ENCODE measurements at regions not wholly inside any gene's neighbourhood (a gene's known extent, or its start where the extent isn't known, plus 50 kb on each side); places are given as distances from the start of the nearest gene placed in this dataset.
"Not testable (repeated sequence)": the region's sequence is repeated elsewhere in the genome, so short reads cannot be mapped to it uniquely, and the experiment has no call there.

DNA sequence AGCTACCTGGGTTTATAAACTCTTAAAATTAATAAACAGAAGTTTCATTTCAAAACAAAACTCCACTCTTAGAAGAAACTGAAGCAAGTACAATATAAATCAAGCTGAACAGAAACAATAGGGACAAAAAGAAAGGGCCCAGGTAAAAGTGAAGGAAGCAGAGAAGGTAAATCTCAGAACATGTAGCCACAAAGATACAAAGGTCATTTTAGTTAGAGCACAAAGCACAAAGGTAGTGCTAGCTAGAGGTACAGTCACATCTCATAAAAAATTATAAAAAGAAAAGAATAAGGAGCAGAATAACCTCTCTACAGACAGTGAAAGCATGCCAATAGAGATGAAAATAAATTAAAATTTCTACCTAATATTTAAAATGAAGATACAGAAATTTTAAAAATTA, 90.4 kb upstream of the C5orf63 start:
- Mint-ChIP-seq H3K36me3 (ENCODE audit: low read depth, unreplicated experiment) (no peaks in the 10 kb centered on the region), H3K4me1 (ENCODE audit: unreplicated experiment) (no peaks in the 10 kb centered on the region), H3K27ac (ENCODE audit: unreplicated experiment) (no peak overlapping the region), H3K27me3 (ENCODE audit: unreplicated experiment) (no peaks in the 10 kb centered on the region), H3K4me3 (ENCODE audit: unreplicated experiment) (no peak overlapping the region), H3K9me3 (ENCODE audit: unreplicated experiment) (no peaks in the 10 kb centered on the region)
- TF ChIP-seq, protein P1, sequence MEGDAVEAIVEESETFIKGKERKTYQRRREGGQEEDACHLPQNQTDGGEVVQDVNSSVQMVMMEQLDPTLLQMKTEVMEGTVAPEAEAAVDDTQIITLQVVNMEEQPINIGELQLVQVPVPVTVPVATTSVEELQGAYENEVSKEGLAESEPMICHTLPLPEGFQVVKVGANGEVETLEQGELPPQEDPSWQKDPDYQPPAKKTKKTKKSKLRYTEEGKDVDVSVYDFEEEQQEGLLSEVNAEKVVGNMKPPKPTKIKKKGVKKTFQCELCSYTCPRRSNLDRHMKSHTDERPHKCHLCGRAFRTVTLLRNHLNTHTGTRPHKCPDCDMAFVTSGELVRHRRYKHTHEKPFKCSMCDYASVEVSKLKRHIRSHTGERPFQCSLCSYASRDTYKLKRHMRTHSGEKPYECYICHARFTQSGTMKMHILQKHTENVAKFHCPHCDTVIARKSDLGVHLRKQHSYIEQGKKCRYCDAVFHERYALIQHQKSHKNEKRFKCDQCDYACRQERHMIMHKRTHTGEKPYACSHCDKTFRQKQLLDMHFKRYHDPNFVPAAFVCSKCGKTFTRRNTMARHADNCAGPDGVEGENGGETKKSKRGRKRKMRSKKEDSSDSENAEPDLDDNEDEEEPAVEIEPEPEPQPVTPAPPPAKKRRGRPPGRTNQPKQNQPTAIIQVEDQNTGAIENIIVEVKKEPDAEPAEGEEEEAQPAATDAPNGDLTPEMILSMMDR (IDR thresholded peaks at IDR 0.05; ENCODE audit: unreplicated experiment) = no peak
- DNase-seq (ENCODE audit: low spot score) = no peak

DNA sequence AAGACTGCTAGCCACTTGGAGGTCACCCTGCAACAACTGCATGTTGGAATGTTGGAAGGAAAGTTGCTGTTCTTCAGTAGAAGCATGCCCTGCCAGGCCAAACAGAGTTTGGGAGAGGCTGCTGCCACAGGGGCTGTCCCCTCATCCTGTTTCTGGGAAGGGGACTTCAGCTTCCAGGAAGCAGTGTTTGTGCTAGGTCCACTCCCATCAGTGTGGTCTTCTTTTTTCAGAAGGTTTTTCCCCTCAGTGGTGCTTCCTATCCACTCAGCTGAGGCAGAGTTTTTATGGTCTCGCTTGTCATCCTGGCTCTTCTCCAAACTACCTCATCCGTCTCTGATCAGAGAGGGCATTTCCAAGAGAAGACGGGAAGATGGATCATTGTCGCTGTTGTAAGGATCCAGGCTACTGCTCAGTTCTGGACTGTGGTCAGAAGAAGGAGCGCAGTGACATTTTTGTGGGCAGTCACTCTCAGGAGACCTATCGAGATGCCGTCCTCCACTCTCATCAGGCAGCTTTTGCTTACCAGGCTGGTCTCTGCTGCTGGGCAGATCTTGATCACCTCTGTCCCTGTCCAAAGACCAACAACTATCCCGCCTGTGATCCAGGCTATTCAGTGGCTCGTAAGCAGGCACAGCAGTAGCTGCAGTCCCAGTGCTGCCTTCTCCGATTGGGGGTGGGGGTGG, 97.8 kb upstream of the C5orf63 start:
- peaks cover 4% of the 10 kb centered on the region for H3K36me3 Mint-ChIP-seq (ENCODE audit: low read depth, unreplicated experiment)
- H3K9me3 Mint-ChIP-seq (ENCODE audit: unreplicated experiment) = peaks cover 5% of the 10 kb centered on the region
- H3K27me3 Mint-ChIP-seq (ENCODE audit: unreplicated experiment) = peaks cover 4% of the 10 kb centered on the region
- no peaks in the 10 kb centered on the region for H3K4me1 Mint-ChIP-seq (ENCODE audit: unreplicated experiment)
- H3K27ac Mint-ChIP-seq (ENCODE audit: unreplicated experiment) = no peak overlapping the region
- no peak for DNase-seq (ENCODE audit: low spot score)
- TF ChIP-seq, protein P1 (IDR thresholded peaks at IDR 0.05; ENCODE audit: unreplicated experiment) = no peak
- no peak overlapping the region for H3K4me3 Mint-ChIP-seq (ENCODE audit: unreplicated experiment)

DNA sequence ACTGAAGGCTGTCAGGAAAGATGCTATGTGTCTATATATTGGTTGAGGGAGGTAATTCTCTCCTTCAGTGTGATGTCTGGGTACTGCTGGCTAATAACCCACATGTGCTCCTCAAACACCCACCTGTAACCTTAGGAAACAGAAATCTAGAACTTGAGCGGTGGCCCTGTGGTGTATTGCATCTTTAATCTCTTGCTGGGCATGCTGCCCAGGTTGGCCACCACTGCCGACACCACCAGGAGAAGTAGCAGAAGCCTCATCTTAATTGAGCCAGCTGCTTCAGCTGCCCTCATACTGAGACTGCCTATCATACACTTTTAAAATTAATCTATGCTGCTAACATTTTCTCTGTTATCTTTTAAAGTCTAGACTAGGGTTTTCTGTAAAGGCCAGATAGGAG, 103.5 kb upstream of the C5orf63 start:
- peaks cover 5% of the 10 kb centered on the region for H3K9me3 Mint-ChIP-seq (ENCODE audit: unreplicated experiment)
- peaks cover 4% of the 10 kb centered on the region for H3K27me3 Mint-ChIP-seq (ENCODE audit: unreplicated experiment)
- no peak for DNase-seq (ENCODE audit: low spot score)
- H3K27ac Mint-ChIP-seq (ENCODE audit: unreplicated experiment) = no peak overlapping the region
- no peak overlapping the region for H3K4me3 Mint-ChIP-seq (ENCODE audit: unreplicated experiment)
- H3K4me1 Mint-ChIP-seq (ENCODE audit: unreplicated experiment) = no peaks in the 10 kb centered on the region
- H3K36me3 Mint-ChIP-seq (ENCODE audit: low read depth, unreplicated experiment) = peaks cover 4% of the 10 kb centered on the region
- TF ChIP-seq, protein P1 (IDR thresholded peaks at IDR 0.05; ENCODE audit: unreplicated experiment) = no peak

DNA sequence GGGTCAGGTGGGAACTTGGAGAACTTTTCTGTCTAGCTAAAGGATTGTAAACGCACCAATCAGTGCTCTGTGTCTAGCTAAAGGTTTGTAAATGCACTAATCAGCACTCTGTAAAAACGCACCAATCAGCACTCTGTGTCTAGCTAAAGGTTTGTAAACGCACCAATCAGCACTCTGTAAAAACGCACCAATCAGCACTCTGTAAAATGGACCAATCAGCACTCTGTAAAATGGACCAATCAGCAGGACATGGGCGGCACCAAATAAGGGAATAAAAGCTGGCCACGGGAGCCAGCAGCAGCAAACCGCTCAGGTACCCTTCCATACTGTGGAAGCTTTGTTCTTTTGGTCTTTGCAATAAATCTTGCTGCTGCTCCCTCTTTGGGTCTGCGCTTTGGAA, 108.0 kb upstream of the MEGF10 start:
- H3K36me3 Mint-ChIP-seq (ENCODE audit: low read depth, unreplicated experiment); H3K4me3 Mint-ChIP-seq (ENCODE audit: unreplicated experiment); DNase-seq (ENCODE audit: low spot score); H3K27me3 Mint-ChIP-seq (ENCODE audit: unreplicated experiment); H3K27ac Mint-ChIP-seq (ENCODE audit: unreplicated experiment); H3K9me3 Mint-ChIP-seq (ENCODE audit: unreplicated experiment); H3K4me1 Mint-ChIP-seq (ENCODE audit: unreplicated experiment): not testable (repeated sequence)

DNA sequence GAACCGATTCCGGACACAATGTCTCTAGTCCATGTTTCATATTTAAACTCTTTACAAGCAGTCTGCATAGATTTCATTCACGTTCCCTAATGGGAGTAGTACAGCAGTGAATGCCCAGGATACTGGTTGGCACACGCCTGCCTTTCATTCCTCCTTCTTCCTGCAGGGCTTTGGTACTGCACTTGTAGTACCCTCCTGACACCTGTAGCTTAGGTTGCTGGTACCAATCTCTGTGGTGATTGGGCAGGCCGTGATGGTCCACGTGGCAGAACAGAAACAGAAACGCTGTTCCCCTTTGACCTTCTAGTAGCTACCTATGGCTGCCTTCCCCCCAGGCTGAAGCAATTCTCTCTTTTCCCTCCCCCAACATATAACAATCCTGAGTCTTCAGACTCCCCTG, 107.3 kb upstream of the MEGF10 start:
- Mint-ChIP-seq H3K27me3 (ENCODE audit: unreplicated experiment) (no peaks in the 10 kb centered on the region), H3K27ac (ENCODE audit: unreplicated experiment) (no peak overlapping the region), H3K4me3 (ENCODE audit: unreplicated experiment) (no peak overlapping the region), H3K9me3 (ENCODE audit: unreplicated experiment) (no peaks in the 10 kb centered on the region), H3K4me1 (ENCODE audit: unreplicated experiment) (peaks cover 3% of the 10 kb centered on the region), H3K36me3 (ENCODE audit: low read depth, unreplicated experiment) (no peaks in the 10 kb centered on the region)
- DNase-seq (ENCODE audit: low spot score) = no peak
- TF ChIP-seq, protein P1 (IDR thresholded peaks at IDR 0.05; ENCODE audit: unreplicated experiment) = no peak

Measured in endothelial cell (in vitro differentiated cells).